ENCODE measurements at regions not wholly inside any gene's neighbourhood (a gene's known extent, or its start where the extent isn't known, plus 50 kb on each side); places are given as distances from the start of the nearest gene placed in this dataset.

DNA sequence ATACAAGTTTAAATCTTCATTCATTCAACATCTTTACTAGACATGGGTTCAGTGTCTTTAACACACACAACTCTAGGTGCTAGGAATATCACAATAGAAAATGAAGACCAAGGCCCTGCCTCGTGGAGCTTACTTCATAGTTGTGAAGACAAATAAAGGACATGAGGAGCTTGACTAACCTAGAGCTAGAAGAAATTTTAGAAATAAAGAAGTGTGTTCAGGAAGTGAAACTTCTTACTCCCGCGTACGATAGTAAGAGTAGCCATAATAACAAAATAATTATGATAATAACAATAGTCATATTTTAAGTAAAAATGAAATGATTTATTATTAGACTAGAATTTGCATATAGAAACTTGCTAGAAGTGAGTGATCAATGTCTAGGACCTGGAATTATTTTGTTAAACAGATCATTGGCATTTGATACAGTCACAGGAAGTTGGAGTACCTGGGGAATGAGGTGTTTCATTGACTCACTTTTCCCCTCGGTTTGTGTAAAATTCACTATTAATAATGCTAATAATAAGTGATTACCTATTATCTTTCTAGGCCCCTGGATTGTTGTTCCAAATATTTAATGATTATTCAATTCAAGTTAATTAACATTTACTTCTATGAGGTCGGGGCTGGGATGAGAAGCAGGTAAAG, 331.3 kb downstream of the NSG2 start:
- no peak for DNase-seq (ENCODE audit: low spot score)

DNA sequence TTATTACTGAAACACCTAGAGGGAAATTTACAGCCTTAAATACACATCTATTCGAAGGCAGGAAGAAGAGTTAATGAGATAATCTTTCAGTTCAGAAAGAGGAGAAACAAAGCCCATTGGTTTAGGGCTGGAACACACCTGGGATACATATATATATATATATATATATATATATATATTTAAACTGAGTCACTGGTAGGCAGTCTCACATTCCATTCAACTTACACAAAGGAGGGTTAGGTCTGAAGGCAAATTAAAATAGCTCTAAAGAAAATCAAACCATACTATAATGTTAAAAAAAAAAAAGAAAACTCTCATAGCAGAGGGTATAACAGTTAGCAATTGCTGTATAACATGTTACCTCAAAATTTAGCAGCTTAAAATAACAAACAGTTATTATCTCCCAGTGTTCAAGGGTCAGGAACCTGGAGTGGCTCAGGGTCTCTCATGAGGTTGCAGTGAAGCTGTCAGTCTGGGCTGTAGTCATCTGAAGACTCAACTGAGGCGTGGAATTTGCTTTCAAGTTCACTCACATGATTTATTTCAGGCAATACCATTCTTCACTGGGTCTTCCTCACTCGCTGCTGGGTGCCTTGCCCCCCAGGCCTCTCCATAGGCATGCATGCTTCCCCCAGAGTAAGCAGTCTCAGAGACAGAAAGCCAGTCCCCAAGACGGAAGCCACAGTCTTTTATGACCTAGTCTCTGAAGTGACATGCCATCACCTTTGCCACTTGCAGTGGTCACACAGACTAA, 332.8 kb downstream of the NSG2 start:
- DNase-seq (ENCODE audit: low spot score) = no peak

GRCh38 chr5:174380311-174380710, 334.8 kb downstream of the NSG2 start:
- no peak for DNase-seq (ENCODE audit: low spot score)

DNA sequence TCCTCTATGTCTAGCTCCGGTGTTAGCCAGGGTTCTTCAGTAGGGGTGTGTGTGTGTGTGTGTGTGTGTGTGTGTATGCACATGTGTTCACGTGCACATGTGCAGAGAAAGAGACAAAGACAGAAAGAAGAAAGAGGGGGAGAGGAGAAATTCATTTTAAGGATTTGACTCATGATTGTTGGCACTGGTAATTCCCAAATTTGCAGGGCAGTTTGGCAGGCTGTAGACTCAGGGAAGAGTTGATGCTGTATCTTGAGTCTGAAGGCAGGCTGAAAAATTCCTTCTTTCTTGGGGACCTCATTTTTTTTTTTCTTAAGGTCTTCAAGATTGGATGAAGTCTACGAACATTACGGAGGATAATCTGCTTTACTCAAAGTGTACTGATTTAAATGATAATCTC, 335.7 kb downstream of the NSG2 start:
- no peak for DNase-seq (ENCODE audit: low spot score)

GRCh38 chr5:174383210-174384167, 338.0 kb downstream of the NSG2 start:
- no peak for DNase-seq (ENCODE audit: low spot score)

- no peak for DNase-seq (ENCODE audit: low spot score)
These were observed 339.0 kb downstream of the NSG2 start for GRCh38 chr5:174384509-174384947.

DNA sequence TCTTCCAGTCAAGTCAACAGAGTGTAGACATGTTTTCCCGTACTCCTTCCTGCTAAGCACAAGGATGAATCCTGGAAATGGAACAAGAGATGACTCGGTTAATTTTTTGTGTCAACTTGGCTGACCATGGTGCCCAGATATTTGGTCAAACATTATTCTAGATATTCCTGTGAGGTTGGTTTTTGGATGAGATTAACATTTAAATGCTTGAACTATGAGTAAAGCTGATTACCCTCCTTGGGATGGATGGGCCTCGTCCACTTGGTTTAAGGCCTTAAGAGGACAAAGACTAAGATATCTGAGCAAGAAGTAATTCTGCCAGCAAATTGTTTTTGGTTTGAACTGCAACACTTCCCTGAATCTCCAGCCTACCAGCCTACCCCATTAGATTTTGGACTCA, 338.1 kb upstream of the MSX2 start:
- DNase-seq (ENCODE audit: low spot score) = no peak

GRCh38 chr5:174386846-174387245, 337.5 kb upstream of the MSX2 start:
- DNase-seq (ENCODE audit: low spot score) = no peak

- DNase-seq (ENCODE audit: low spot score) = no peak
These were observed 336.9 kb upstream of the MSX2 start for GRCh38 chr5:174387448-174387847.

GRCh38 chr5:174392892-174393291, 331.5 kb upstream of the MSX2 start:
- DNase-seq (ENCODE audit: low spot score) = no peak

GRCh38 chr5:174396541-174396940, 327.8 kb upstream of the MSX2 start:
- no peak for DNase-seq (ENCODE audit: low spot score)

GRCh38 chr5:174397206-174397605, 327.2 kb upstream of the MSX2 start:
- DNase-seq (ENCODE audit: low spot score) = no peak

GRCh38 chr5:174398171-174398570, 326.2 kb upstream of the MSX2 start:
- no peak for DNase-seq (ENCODE audit: low spot score)

GRCh38 chr5:174399411-174399810, 325.0 kb upstream of the MSX2 start:
- no peak for DNase-seq (ENCODE audit: low spot score)

GRCh38 chr5:174400461-174400860, 323.9 kb upstream of the MSX2 start:
- no peak for DNase-seq (ENCODE audit: low spot score)

GRCh38 chr5:174401793-174402192, 322.6 kb upstream of the MSX2 start:
- DNase-seq (ENCODE audit: low spot score) = no peak

DNA sequence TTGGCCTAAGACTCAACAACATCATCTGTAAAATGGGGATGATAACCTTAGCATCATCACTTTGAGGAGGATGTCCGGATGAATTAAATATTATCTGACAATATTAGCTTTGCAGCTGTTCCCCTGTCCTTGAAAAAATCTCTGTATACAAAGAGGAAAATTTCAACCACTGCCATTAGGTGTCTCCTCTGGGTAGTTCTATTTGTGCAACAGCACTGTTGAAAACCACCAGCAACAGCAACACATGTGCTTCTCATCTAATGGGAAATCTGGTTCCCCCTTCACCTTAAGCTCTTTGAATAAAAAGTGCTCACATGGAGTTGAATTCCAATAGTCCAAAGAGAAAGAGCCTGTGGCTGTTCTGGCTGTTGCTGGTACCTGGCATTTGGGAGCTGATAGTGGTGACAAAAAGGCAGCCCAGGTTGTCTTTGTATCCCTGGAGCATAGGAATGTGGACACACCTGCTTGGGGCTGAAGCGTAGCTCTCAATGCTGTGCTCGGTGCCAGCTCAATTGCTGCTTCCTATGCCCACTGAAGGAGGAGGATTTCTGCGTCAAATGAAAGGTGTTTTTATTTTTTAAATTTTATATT, 322.1 kb upstream of the MSX2 start:
- DNase-seq (ENCODE audit: low spot score) = no peak

- no peak for DNase-seq (ENCODE audit: low spot score)
These were observed 319.5 kb upstream of the MSX2 start for GRCh38 chr5:174404848-174405247.

DNA sequence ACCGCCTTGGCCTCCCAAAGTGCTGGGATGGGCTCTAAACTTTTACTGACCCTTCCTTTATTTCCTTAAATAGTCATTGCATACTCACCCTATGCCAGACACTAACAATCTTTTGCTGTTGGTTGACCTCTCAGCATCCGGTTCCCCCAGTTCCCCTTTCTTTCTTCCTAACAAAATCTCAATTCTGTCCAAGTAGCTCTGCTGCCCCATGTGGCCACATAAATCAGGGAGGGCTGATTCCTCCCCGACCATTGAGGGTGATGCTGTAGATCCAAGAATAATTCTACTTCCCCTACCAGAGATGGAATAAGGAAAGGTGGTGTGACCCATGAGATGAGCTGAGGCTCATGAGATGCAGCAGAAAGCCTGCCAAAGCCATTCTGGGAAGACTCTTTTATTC, 315.3 kb upstream of the MSX2 start:
- no peak for DNase-seq (ENCODE audit: low spot score)

DNA sequence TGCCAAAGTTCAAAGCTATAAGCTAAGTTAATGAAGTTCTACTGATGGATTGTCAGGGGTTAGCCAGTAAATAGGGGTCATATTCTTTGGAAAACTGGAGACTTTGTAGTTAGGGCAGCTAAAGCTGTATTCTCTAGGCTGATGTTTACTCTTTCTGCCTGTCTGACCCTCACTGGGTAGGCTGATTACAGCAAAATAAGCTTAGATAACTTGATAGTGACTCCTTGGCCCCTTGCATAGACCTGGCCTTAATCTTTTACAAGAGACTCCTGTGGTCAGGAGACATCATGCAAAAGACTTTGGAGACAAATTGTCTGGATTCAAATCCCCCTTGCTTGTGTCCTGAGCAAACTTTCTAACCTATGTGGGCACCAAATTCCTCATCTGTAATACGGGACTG, 314.4 kb upstream of the MSX2 start:
- DNase-seq (ENCODE audit: low spot score) = no peak

DNA sequence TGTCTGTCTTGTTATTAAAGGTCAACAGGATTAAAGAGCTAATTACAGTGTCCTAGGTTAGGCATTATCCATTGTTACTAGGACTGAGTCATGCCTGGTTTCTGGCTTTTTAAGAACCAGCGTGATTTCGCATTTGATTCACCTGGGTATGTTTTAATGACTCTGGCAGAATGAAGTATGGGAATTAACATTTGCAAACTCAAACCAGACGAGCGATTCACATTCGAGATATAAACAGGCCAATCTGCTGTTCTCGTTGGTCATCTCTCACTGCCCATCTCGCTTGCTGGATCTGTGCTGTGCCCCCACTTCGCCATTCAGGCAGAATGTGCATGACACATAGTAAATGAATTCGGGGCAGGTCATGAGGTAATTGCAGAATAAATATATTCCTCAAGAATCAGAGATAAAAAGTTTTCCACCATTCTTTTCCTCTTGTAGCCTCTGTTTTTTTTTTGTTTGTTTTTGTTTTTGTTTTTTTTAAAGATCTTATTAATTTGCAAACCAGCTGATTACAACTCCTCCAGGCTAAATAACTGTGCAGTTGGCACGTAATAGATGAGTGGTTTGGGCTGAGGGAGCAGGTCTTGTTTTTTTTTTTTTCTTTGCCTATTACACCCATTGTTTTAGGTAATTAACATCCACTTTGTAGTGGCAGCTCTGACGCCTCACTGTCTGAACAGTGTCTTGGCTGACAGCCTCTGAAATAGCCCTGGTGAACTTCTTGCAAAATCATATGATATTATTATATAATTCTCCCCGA, 313.5 kb upstream of the MSX2 start:
- DNase-seq (ENCODE audit: low spot score) = no peak

GRCh38 chr5:174411479-174411819, 312.9 kb upstream of the MSX2 start:
- DNase-seq (ENCODE audit: low spot score) = no peak
